ENCODE measurements at regions not wholly inside any gene's neighbourhood (a gene's known extent, or its start where the extent isn't known, plus 50 kb on each side); places are given as distances from the start of the nearest gene placed in this dataset.

DNA sequence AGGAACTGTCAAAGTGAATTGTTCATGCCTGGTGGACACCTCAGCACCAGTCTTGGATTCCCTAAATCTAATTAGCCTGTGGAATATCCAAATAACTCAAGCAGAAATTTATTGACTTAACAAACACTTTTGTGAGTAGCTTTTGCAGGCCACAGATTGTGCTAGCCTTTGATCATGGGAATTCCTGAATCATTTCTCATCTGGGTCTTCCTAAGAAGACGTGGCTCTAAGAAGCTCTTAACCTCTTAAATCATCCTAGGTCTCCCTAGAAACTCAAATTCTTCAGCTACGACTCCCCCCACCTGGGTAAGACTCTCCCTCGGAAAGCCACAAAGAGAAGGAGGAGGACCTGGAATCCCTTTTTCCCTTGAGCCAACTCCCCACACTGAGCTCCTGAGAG is 53.8 kb upstream of the PSEN2 start:
- no peak for DNase-seq
- Mint-ChIP-seq H3K27me3 (ENCODE audit: low read depth) (peaks cover 4% of the 10 kb centered on the region; the same call in 1 of the 2 replicates), H3K4me3 (no peak overlapping the region), H3K4me1 (0 out of 4 replicates have a peak, but pooled peaks cover 0 to 2% of the 10 kb centered on the region in 2 experiments), H3K9me3 (peaks cover 0 to 2% of the 10 kb centered on the region in 2 experiments; a peak in 1 of 5 replicates), H3K36me3 (ENCODE audit: insufficient read depth in 1 of 3, low read depth in 3 of 3) (no peaks in the 10 kb centered on the region), H3K27ac (peak overlapping the region in 1 of 3 experiments; percentile 77; a peak in 1 of 7 replicates)
- no CpG with 5 or more reads among the region's 3 CpGs for WGBS (ENCODE audit: extremely low coverage, insufficient read length, low lambda C conversion rate)
- H3K79me1 ChIP-seq (ENCODE audit: insufficient read depth, low read depth, low read length, poor library complexity, severe bottlenecking), result no peaks in the 10 kb centered on the region
- no peak overlapping the region for H3K4me2 ChIP-seq (ENCODE audit: insufficient read depth, insufficient read length, low read length)
- H3K79me2 ChIP-seq (ENCODE audit: insufficient read depth, low read length), result no peaks in the 10 kb centered on the region
- H3K9me3 ChIP-seq (ENCODE audit: control insufficient read depth, low read depth, low read length), result no peaks in the 10 kb centered on the region
- 0 out of 2 replicates have a peak, but pooled peaks cover 2% of the 10 kb centered on the region for H3K4me1 ChIP-seq (ENCODE audit: insufficient read depth, low read length)
- no peak overlapping the region for H3K27ac ChIP-seq (ENCODE audit: insufficient read length, low read depth, low read length)
- no peak overlapping the region for H2BK5ac ChIP-seq (ENCODE audit: insufficient read length, low read length)
- H3K56ac ChIP-seq (ENCODE audit: insufficient read length, low read depth, low read length), result no peak overlapping the region
- H4K91ac ChIP-seq (ENCODE audit: insufficient read length, low read depth, low read length), result no peak overlapping the region
- H4K20me1 ChIP-seq (ENCODE audit: control insufficient read depth, insufficient read depth, insufficient read length), result no peaks in the 10 kb centered on the region
- H2BK20ac ChIP-seq (ENCODE audit: low read depth, low read length, poor library complexity, severe bottlenecking), result no peak overlapping the region
- H2BK15ac ChIP-seq (ENCODE audit: low read depth, low read length), result no peak overlapping the region
- H3T11ph ChIP-seq (ENCODE audit: low read length), result no peak overlapping the region
- no peaks in the 10 kb centered on the region for H3K23me2 ChIP-seq (ENCODE audit: insufficient read length, low read depth, low read length, poor library complexity, severe bottlenecking)
- H3K23ac ChIP-seq (ENCODE audit: insufficient read length, low read depth, low read length), result no peak overlapping the region
- no peak overlapping the region for H2BK12ac ChIP-seq (ENCODE audit: insufficient read length, low read depth, low read length)
- H2AFZ ChIP-seq (ENCODE audit: low read length), result no peak overlapping the region
- H2AK5ac ChIP-seq (ENCODE audit: insufficient read length, low read length), result no peak overlapping the region
- no peak overlapping the region for H3K18ac ChIP-seq (ENCODE audit: insufficient read length, low read depth, low read length)
- no peak overlapping the region for H3K9ac ChIP-seq (ENCODE audit: extremely low read depth, insufficient read length, low read length)
- no peak overlapping the region for H4K5ac ChIP-seq (ENCODE audit: insufficient read length, low read depth, low read length)
- TF ChIP-seq, protein P1, sequence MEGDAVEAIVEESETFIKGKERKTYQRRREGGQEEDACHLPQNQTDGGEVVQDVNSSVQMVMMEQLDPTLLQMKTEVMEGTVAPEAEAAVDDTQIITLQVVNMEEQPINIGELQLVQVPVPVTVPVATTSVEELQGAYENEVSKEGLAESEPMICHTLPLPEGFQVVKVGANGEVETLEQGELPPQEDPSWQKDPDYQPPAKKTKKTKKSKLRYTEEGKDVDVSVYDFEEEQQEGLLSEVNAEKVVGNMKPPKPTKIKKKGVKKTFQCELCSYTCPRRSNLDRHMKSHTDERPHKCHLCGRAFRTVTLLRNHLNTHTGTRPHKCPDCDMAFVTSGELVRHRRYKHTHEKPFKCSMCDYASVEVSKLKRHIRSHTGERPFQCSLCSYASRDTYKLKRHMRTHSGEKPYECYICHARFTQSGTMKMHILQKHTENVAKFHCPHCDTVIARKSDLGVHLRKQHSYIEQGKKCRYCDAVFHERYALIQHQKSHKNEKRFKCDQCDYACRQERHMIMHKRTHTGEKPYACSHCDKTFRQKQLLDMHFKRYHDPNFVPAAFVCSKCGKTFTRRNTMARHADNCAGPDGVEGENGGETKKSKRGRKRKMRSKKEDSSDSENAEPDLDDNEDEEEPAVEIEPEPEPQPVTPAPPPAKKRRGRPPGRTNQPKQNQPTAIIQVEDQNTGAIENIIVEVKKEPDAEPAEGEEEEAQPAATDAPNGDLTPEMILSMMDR (conservative IDR thresholded peaks at IDR 0.05), result no peak
- H3K14ac ChIP-seq (ENCODE audit: insufficient read depth, low read length), result no peak overlapping the region
- no peak overlapping the region for H3K4ac ChIP-seq (ENCODE audit: low read depth, low read length)
- H3K27me3 ChIP-seq (ENCODE audit: insufficient read depth, low read length), result no peaks in the 10 kb centered on the region
- no peak overlapping the region for H4K8ac ChIP-seq (replicated peaks; ENCODE audit: insufficient read length, low read depth, low read length)
- no peak overlapping the region for H2BK120ac ChIP-seq (ENCODE audit: low read depth, low read length, poor library complexity, severe bottlenecking)

Measured in H9 (cell line).